HG03175 (cell line): ENCODE measurements at regions not wholly inside any gene's neighbourhood (a gene's known extent, or its start where the extent isn't known, plus 50 kb on each side); places are given as distances from the start of the nearest gene placed in this dataset.
A peak's percentile ranks its signal among the peaks of the same experiment; 100 is the strongest.

Experiments used
- ATAC-seq: cut with Tn5 transposase; IDR thresholded peaks from one replicate; pipeline ENCODE4 v1.9.1; 2021; ENCODE audit warnings: mild to moderate bottlenecking, moderate library complexity; ENCODE audit not compliant: unreplicated experiment

DNA sequence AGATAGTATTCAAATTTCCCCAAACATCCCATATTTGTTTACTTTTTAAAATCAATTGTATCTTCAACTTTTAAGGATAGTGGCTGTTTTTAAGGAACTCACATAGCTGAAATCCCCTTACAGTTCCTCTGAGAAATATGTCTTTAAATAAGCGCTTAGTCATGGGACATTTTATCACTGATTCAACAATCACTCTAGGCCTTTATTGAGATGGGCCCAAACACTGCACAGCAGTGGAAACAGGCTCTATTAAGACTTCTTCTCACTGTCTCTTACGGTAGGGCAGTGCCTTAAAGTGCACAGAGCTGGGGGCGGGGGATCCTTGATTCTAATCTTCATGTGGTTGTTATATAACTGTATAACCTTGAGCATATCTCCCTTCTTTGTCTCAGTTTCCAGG is 59.8 kb upstream of the RREB1 start:
- ATAC-seq, result no peak

DNA sequence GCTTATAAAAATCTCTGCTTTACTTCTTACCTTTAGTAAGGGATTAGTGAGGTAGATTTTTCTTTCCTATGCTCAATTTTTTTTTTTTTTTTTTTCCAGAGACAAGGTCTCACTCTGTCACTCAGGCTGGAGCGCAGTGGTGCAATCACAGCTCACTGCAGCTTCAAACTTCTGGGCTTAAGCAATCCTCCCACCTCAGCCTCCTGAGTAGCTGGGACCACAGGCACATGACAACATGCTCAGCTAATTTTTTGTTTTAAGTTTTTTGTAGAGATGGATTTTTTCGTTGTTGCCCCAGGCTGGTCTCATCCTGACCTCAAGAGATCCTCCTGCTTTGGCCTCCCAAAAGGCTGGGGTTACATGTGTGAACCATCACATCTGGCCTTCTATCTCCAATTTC is 58.9 kb upstream of the RREB1 start:
- ATAC-seq, result no peak

DNA sequence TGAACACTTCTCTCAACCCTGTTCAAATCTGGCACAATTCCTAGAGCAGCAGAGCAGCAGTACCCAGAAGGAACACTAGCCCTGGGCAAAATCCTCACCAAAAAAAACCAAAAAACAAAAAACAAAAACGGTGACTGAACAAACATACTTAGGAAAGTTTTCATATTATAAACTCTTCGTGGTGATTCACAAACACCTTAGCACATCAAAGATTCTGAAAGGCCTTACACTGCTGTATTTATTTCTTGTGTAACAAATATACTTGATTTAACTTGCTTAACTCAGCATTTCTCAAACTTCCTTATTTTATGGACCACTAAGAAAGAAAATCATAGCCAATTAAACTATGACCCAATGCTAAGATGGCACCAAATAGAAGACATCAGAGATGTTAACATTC is 57.8 kb upstream of the RREB1 start:
- ATAC-seq, result no peak

DNA sequence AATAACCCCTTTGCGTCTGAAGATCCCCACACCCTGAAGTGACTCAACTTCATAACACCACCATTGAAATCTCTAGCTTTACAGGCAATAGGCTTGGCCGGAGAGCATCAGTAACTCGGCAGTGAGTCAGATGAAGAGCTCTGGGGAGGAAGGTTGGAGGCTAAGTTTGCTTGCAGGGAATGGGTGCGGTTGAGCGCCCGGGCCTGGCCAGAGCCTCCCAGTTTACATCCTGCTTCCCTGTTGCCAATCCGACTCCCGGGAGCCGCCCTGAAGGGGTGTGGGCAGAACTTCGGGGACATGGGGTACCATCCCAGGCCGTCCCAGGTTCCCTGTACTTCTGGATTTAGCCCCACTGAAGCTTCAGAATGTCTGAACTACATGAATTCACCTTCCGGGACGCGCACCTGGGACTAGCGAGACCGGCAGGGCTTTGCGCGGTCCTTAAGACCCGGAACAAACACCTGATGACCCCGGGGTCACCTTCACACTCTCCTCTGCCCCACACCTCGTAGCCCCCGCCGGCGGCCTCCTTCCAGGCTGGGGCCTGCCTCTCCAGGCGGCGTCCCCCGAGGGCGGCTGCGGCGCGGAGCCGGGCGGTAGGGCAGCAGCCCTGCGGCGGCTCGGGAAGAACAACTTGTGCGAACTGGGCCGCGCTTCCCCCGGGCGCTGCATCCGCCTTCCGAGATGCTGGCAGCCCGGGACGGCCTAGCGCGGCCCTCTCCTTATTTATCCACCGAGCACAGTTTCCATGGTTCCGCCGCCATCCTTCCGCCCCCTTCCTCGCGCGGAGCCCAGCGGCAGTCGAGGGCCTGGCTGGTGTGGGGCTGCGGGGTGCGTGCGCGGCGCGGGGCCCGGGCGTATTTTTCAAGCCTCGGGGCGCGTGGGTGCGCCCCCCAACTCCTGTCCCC is 56.6 kb upstream of the RREB1 start:
- peak; percentile 41 for ATAC-seq

- peak; percentile 59 for ATAC-seq
These were observed 55.9 kb upstream of the RREB1 start for GRCh38 chr6:7051780-7052442.

- no peak for ATAC-seq
These were observed 55.2 kb upstream of the RREB1 start for GRCh38 chr6:7052443-7053011.

DNA sequence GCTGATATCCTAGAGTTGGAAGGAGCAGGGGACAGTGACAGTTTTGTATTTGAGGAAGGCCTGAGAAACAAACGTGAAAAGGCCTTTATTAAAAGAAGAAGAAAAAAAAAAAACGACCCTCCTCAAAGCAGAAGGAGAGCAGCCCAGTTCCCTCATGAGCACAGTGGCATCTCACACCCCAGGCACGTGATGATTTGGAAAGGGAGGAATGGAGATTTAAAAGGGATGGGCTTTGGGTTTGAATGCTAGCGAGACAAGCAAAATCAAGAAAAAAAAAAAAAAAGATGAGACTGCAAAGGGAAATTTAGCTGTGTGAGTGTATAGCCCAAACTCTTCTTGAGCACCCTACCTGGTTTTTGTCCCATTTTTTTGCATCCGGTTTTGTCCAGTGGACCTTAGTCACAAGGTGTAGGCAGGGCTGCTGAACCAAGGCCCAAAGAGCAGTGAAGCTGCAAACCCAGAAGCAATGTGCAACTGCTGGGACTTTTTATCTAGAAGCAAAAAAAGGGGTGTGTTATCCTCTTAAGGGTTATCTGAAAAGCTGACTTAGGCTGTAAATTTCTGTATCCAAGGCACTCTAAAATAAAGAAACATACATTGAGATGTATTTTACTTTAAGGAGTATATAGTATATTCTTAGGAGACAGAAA is 54.5 kb upstream of the RREB1 start:
- ATAC-seq, result no peak
